ENCODE measurements at regions not wholly inside any gene's neighbourhood (a gene's known extent, or its start where the extent isn't known, plus 50 kb on each side); places are given as distances from the start of the nearest gene placed in this dataset.
"Not testable (repeated sequence)": the region's sequence is repeated elsewhere in the genome, so short reads cannot be mapped to it uniquely, and the experiment has no call there.

DNA sequence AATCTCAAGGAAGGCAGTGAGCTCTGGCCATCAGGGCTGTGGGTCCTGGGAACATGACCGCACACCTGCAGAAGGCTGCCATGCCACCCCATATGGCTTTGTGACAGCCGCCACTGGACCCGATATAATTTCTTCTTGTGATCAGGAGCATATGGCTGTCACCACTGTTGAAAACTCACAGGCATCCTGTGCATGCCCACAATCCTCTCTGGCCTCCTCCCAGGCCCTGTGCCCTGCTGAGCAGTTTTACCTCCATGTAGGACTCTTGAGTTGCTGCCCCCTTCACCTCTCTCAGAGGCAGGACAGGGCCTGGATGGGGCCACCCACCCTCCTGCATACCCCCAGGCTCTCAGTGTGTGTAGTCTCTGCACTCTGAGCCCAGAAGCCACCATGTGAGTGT lies 391.9 kb upstream of the AKR1E2 start:
- DNase-seq, result no peak

DNA sequence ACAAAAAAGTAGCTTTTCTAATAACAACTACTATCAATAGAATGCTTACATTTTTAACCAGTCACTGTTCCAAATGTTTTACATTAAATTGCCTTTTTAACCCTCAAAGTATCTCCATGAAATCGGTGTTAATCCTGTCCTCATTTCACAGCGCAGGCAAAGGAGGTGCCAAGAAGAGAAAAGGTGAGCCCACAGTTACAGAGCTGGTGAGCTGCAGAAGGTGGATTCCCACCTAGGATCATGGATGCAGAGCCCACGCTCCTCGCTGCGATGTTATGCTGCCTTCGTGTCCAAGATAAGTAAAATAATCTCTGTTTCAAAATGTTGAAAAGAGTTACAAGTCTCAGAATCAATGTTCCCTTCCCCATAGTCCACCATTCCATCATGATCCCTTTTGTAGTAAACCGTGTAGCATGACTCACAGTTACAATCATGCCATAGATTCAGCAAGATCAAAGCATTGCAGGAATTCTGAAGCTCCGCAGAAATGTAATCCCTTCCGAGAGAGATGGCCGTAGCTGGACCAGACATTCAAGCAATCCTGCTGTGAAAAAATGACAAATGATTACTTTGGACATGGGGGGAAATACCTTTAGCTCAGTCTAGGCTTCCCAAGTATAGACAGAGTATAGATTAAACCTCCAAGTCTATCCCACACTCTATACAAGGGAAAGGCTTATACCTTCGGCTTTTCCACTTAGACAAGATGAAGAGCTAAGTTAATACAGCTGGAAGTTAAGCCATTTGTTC lies 394.7 kb upstream of the AKR1E2 start:
- DNase-seq, result no peak

DNA sequence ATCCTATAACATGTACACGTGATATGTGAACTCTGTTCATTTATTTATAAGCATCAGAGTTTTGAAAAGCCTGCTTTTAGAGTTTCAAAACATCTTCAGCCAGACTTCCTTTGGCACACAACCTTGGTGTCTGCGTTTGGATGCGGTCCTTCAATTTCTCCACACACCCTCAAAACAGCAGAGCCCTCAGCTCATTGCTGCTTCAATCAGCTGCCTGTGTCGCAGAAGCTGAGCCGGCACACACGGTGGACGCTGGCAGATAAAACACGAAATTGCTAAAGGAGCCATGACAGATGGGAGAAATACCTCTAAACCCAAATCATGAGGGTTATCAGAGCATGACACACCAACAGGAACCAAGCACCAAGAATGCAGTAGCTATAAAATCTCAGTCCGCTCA lies 396.4 kb upstream of the AKR1E2 start:
- no peak for DNase-seq

DNA sequence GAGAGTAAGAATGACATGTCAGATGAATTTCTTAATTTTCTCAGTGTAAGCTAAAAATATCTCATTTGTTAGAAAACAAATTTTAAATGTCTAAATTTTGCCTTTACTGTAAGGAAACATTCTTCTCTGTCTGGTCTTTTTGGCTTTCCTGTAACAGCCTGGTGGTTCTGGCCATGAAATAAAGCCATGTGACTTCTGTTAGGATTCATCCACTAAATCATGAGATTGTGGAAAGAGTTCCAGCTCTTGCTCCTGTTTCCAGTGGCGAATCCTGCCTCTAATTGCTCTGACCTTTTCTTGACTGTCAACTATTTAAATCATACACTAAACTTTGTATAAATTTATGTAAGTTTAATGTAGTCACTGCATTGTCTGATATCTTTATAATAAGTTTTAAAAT lies 398.5 kb upstream of the AKR1E2 start:
- no peak for DNase-seq

DNA sequence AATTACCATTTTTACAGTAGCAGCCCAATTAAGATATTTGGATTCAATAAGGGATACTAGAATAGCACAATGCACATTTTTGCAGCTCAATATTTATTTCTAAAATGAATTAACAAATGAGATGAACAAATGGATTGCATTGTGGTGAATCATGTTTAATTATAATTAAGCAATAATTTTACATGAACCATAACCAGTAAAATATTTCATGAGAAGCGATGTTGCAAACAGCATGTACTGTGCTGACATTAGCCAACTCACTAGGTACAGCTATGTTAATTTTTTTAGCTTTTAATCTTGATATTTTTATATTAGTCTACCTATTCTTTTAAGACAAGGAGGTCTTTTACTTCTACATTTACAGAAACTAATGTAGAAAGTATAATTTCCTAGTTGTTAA lies 399.1 kb upstream of the AKR1E2 start:
- DNase-seq, result no peak

DNA sequence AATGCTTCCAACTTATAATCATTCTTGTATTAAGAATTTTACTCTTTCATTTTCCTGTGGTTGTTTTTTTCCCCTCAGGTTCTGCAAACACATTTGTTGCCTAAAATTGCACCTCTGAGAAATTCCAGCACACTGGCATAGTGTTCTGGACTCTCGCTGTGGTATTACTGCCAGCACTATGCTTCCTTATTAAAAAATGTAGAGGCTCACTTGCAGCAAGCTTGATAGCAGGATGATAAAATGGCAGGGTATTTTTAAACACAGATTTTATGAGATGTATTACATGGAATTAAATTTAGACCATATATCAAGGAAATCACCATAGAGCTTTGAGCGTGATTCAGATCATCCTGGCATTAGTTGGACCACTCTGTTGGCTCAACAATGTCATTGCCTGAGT lies 416.7 kb upstream of the AKR1E2 start:
- DNase-seq, result no peak

DNA sequence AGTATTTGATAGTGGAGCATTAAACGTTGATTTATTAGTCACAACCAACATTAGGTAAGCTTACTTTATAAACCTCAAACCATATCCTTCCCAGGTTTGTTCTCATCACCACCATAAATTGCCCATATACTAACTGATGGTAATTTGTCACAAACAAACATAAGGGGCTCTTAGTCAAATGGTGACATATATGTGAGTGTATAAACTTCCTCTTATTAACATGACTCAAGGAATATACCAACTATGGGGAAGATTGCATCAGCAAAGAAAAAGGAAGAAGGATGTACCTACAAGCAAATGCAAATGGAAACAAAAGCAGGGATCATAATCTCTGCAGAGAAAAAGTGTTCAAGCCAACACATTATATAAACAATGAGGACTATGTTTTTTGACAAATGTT lies 418.2 kb upstream of the AKR1E2 start:
- peak; percentile 88 for DNase-seq

DNA sequence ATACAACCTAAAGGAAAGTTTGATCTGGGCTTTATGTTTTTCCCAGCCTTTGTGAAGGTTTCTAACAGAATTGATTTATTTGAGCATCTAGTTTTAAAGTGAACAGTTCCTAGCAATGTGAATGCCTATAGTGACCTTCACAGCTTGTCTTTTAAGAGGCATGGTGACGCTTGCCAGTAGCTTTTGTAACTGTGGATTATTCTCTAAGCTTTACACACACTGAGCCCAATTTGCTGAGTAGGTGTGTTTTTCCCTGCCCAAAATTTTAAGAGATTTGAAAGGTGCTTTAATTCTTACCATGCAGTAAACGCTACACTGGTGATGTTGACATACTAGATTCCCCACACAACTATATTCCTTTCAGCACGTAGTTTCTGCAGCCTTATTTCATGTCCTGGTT lies 420.2 kb upstream of the AKR1E2 start:
- DNase-seq, result peak; percentile 14

DNA sequence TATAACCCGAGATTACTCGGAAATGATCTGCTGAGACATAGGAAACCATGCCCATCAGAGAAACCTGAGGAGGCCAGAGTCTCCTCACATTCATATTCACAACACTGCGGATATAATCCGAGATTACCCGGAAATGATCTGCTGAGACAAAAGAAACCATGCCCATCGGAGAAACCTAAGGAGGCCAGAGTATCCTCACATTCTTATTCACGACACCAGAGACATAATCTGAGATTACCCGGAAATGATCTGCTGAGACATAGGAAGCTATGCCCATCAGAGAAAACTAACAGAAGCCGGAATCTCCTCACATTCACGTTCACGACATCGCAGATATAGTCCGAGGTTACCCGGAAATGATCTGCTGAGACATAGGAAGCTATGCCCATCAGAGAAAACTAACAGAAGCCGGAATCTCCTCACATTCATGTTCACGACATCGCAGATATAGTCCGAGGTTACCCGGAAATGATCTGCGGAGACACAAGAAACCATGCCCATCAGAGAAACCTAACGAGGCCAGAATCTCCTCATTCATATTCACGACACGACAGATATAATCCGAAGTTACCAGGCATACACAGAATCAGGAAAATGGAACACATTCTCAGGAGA lies 422.3 kb upstream of the AKR1E2 start:
- no peak for DNase-seq

DNA sequence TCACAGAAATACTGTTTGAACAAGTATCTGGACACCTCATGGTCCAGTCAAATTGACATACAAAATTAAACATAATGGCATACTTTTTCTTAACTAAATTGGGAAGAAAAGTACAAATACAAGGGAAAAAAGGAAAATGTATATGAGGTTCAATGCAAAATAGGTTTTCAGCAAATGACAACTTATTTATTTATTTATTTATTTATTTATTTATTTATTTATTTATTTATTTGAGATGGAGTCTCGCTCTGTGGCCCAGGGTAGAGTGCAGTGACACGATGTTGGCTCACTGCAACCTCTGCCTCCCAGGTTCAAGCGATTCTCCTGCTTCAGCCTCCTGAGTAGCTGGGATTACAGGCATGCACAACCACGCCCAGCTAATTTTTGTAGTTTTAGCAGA lies 424.9 kb upstream of the AKR1E2 start:
- not testable (repeated sequence) for DNase-seq

DNA sequence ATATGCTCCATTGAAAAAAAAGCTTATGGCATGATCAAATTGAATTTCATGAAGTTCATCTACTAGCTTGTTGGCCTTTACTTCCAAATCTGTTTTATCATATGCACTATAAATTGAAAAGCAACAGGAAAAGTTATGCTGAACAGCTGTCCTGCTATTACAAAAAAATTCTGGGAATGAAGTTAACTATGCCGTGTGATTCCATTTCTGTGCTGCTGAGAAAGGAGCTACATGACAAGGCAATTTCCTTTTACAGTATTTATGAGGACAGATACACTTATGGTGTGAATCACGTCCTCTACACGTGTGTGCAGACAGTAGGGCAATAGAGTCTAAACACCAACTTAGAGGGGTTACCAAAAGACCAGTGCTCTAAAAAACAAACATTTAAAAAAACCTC lies 426.5 kb upstream of the AKR1E2 start:
- no peak for DNase-seq

DNA sequence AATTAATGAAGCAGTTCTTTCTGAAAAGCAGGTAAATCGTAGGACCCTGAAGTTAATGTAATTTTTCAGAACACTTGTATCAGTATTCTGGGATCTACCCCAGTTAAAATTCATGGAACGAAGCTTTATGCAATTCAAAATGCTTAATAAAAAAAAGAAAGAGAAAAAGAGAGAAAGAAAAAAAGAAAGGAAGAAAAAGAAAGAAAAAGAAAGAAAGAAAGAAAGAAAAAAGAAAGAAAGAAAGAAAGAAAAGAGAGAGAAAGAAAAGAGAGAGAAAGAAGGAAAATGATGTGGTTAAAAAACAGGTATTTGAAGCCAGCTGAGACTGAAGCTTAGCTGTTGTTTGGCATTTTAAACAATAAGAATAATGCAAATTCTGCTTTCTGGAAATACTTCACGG lies 427.4 kb upstream of the AKR1E2 start:
- no peak for DNase-seq

DNA sequence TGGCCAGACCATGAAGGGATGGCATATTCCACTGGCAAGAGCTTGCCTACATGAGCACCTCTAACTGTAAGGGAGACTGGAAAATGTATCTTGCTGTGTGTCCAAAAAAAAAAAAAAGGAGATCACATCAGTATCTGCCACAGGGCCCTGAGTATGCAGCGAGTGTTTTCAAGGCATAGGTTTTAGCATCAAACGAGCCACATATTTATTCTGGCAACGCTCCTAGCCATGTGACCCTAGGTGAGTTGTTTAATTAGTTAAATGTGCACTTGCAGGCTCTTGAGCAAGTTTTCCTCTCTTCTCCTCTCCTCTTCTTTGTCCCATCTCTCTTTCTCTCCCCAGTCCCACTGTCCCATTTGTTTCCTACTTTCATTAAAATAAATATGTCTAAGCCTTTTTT lies 428.7 kb upstream of the AKR1E2 start:
- no peak for DNase-seq

DNA sequence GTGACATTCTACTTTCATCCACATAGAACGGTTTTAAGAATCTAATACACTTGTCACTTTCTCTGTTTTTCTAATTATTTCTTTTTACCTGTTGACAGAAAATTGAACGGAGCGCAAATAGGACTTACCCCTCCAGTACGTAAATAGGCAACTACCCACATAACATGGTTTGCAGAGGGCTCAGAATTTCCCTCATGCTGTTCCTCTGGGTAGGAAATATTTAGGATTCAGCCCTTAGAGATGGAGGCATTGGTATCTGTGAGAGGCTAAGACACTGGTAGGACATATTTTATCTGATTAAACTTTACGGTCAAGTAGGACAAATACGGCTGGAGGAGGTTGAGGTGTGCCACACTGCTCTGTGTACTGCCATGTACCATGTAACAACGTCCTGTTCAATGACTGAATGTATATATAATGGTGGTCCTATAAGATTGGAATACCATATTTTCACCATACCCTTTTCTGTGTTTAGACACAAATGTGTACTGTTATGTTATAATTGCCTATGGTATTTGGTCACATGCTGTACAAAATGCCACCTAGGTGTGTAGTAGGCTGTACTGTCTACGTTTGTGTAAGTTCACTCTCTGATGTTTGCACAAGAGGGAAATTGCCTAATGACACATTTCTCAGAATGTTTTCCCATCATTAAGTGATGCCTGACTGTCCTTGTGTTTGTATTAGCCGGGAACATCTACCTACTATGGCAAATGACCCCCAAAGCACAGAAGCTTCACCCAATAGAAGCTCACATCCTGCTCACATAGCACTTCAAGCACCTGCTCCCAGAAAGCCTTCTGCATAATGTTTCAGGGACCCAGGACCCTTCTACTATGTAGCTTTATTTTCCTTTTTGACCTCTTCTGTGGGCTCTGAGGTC lies 429.4 kb upstream of the AKR1E2 start:
- no peak for DNase-seq

DNA sequence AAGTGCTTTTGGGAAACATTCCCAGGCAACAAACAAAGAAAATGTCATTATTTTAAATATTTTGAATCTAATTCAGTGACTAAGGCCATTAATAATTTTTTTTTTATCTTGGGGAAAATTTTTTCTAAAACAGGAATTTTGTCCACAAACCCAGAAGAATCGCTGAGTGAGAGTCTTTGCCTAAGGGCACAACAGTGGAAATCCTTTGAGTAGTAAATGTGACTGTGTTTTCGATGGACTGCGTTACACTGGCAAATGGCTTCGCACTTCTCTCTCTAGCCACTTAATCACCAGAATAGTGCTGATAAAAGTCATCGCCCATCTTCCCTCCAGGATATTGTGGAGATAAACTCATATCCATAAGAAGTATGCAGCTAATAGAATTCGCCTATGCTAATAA lies 430.3 kb upstream of the AKR1E2 start:
- DNase-seq, result no peak

DNA sequence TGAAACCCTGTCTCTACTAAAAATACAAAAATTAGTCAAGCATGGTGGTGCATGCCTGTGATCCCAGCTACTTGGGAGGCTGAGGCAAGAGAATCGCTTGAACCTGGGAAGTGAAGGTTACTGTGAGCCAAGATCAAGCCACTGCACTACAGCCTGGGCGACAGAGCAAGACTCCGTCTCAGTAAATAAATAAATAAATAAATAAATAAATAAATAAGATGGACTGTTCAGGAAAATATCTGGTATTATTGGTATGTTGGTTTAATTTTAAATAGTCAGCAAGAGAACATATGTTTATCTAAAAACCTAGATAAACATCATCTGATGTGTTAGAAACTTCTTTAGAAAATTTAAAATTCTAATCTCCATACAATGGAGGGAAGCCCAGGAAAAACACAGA lies 431.6 kb upstream of the AKR1E2 start:
- DNase-seq, result not testable (repeated sequence)

DNA sequence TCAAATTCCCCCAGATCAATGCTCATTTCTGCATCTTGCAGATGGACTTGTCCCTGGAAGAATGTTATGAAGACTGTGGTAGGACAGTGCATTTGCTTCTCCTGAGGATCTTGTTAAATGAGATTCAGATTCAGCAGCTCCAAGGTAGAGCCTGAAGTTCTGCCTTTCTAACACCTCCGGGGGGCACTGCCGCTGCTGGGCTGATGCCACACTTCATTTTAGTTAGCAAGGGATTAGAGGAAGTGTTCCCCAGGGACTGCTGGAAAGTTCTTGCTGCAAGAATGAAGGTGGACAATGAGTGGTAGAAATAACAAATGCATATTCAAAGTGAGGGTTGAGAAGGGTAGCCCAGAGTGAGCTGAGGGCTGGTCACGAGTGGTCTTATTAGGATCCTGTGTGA lies 434.3 kb upstream of the AKR1E2 start:
- no peak for DNase-seq

DNA sequence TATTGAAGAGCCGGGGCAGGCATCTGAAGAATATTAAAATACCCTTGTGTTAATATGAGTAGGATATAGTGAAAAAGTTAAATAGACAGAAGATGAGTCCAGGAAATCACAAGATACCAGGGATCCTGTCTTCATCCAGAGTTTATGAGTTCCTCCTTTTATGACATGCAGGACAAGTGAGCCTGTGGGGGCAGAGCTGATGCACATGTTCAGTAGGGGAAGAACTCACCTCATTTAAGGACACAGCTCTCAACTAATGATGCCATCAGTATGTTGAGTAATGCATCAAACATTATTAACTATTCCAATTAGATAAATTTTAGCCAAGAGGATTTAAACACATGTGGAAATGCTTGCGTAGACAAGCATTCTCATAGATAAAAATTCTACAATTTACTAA lies 435.8 kb upstream of the AKR1E2 start:
- DNase-seq, result no peak

DNA sequence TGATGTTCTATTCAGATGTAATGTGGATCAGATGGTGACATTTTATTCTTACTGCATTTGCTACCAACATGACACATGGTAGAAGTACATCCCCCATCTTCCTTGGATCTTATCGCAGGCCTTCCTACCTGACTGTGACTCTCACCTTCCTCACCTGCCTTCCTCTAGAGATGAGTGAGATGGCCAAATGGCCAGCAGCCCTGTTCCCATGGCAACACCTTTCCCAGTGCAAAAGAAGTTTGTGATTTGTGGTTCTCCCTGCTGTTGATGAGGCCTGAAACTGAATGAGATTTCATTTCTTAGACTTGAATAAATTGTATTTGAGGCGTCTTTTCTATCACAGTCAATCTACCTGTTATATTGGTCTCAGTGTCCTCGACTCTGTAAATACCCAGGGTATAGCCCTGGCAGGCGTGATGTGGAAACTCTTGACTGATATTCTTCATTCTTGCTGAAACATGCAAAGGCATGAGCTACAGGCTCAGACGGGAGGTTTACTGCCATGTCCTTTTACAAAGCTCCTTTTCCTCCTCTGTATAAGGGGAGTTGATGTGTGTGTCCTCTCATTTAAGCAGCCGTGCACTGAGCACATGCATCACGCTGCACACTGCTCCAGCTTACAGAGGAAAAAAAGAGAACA lies 440.7 kb upstream of the AKR1E2 start:
- DNase-seq, result no peak

DNA sequence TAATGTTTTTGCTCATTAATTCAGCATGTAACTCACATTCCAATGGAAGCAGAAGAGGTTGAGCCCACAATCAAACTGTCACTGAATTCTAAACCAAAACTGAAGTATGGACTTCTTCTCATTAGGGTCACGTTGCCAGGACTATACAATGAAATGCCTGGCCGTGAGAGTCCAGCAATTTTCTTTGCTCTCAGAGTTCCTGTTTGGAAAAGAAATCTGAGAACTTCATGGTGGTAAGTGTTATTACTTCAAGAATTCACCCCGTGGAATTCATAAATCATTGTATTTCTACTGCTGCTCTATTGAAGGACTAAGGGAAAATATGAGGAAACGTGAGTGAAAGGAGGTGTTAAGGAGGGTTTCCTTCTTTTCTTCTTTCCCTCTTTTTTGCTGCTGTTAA lies 441.8 kb upstream of the AKR1E2 start:
- no peak for DNase-seq

DNA sequence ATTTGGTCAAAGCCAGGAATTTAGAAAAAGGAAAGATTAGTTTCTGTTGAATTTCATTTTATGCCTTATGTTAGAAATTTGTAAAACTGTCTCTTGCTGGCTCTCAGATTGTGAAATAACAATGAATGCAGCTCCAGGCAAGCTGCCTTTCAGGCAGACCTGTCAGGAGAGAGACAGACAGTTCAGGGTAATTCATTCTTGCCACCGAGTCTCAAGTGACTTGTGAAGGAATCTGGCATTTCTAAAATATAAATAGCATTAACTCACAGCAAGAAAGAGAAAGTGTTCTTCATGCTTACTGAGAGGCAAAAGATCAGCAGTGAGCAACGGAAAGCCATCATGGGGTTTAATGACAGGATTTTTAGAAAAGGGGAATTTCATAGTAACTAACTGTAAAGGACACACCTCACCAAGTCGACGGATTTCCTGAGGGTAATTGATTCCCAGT lies 442.3 kb upstream of the AKR1E2 start:
- DNase-seq, result no peak

DNA sequence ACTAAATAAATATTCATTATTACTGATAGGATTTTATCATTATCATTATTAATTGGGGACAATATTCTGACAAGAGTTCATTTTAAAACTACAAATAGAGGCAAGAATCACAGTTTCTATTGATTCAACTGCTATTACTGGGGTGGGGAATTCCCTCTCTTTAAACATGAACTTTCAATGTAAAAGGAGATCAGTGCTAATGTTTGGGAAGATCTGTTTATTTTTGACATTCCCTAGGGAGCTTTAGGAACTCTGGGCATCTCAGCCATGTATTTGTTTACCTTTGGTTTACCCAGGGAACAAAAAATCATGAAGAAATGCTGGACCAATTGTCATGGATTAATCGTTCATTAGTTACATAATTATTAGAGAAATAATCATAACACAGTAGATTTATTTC lies 443.2 kb upstream of the AKR1E2 start:
- DNase-seq, result no peak

DNA sequence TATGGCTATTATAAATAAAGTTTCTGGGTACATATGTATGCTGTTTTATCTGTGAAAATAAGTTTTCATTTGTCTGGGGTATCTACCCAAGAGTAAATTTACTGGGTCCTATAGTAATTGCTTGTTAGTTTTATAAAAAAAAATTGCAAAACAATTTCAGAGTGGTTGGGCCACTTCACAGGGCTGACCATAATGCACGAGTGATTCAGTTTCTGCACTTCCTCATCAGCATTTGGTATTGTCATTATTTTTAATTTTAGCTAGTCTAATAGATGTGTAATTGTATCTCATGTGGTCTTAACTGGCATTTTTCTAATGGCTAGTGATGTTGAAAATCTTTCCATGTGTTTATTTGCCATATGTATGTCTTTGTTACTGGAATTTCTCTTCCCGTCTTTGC lies 452.4 kb upstream of the AKR1E2 start:
- no peak for DNase-seq

DNA sequence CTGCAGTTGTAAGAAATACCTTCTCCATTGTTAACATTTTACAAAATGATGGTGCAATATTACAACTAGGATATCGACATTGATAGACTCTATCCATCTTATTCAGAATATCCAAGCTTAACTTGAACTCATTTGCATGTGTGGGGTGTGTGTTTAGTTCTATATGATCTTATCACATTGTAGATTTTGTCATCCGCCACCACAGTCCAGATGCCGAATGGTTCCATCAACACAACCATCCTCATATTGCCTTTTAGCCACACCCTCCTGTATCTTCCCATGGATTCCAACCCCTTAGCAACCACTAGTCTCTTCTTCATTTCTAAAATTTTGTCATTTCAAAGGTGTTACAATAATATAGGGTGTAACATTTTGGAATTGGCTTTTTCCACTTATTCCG lies 452.9 kb upstream of the AKR1E2 start:
- no peak for DNase-seq

Measured in OCI-M1 (cell line).